Mucosa of gallbladder (tissue), 1 donor: ENCODE measurements at regions not wholly inside any gene's neighbourhood (a gene's known extent, or its start where the extent isn't known, plus 50 kb on each side); places are given as distances from the start of the nearest gene placed in this dataset.

Source experiments
- DNase-seq: peaks from one replicate; pipeline ENCODE4 v3.0.0-alpha.2; 2020; ENCODE audit warnings: low spot score
- donor health status: DM: no; HTN: no; CAD: no.

DNA sequence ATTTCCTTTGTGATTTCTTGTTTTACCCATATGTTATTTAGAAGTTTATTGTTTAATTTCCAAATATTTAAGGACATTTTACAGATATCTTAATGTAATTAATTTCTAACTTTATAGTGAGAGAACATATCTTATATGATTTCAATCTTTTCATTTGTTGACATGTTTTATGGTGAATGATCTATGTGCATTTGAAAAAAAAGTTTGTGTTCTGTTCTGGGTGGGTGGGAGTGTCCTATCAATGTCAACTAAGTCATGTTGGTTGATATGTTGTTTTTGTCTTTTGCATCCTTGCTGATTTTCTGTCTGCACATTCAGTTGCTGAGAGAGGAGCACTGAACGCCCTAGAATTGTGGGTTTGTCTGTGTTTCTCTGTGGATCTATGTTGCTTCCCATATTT, 50.3 kb upstream of the CBFA2T3 start:
- no peak for DNase-seq

DNA sequence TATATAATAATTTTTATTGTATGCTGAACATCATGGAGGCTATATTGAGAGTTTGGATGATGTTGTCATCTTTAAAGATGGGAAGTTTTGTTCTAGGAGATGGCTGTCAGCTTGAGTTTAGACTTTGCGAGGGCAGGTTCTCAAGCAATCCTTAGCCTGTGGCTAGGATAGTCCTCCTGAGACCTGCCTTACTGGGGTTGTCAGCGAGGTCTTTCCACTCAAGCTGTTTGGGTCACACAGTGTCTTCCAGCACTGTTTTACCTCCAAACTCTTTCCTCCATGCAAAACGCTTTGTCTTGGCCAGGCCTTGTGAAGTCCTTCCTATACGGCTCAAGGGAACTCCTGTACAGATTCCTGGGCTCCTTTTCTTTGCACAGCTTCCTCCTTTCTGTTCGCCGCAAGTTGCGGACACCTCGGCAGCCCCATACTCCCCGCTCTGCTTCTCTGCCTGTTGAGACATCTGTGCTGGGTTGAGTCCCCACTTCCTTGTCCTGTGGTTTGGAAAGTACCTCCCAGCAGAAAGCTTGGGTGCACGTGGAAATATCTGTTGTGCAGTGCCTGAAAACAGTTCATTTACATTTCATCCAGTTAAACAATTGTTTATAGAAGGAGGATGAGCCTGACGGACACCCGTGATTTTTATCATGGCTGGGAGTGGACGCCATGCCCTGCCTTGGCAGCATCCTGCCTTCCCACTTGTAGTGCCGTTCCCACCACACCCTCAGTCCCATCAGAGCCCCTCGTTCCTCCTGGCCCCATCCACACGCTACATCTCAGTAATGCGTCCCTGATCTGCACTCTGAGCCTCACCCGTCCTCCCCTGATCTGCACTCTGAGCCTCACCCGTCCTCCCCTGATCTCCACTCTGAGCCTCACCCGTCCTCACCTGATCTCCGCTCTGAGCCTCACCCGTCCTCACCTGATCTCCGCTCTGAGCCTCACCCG, 55.0 kb upstream of the CBFA2T3 start:
- DNase-seq = peak; percentile 30

DNA sequence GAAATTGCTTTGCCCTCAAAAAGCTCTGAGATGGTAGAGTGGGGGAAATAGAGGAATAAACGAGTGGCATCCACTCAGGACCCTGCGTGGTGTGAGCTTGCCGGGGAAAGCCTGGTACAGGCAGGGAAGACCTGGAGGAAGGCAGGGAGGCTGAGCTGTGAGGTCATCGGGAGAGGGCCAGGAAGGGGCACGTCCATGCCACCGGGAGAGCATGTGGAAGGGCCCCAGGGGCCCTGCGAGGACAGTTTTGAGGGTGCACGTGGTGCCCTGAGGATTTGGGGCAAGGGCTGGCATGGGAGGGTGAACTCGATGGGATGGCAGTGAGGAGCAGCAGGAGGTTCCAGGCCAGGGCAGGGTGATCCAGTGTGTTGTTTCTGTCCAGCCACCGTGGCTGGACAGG, 56.3 kb upstream of the CBFA2T3 start:
- DNase-seq = no peak

DNA sequence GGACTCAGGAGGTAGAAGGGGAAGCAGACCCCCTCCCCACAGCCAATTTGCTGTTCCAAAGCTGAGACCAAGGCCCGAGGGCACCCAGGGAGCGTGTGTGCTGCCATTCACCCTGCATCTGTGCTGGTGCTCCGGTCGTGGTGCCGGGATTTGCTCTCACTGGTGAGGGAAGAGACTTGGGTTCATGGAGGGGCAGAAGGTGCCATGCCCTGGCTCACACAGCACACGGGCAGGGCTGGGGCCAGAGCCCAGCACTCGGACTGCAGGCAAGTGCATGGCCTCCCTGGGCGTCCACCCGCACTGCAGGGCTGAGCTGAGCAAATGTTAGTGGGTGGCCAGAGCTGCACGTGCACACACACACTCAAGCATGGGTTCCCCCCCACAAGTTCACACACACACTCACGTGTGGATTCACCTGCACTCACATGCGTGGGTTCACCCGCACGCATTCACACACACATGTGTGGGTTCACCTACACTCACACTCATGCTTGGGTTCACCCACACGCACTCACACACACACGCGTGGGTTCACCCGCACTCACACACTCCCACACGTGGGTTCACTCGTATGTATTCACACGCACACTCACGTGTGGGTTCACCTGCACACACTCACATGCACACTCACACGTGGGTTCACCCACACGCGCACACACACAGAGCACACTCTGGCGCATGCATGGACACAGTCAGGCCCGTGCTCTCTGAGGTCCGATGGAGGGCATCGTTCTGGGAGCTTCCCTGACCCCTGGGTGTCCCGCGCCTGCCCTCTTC, 57.0 kb upstream of the CBFA2T3 start:
- no peak for DNase-seq

DNA sequence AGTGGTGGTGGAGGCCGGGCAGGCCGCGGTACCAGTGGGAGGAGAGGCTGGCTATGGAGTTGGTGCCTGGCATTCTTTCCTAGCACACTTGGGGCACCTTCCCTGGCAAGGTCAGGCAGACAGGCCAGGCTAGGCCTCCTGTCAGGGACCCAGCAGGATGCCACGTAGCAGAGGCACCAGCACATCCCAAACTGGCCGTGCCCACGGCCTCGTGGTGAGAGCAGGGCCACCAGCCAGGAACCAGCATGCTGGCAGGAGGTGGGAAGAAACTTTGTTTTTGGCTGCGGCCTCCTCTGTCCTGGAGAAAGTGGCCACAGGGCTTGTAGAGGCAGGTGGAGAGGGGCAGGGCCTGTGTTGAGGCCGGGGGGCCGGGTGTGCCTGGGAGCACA, 57.6 kb upstream of the CBFA2T3 start:
- DNase-seq = no peak

DNA sequence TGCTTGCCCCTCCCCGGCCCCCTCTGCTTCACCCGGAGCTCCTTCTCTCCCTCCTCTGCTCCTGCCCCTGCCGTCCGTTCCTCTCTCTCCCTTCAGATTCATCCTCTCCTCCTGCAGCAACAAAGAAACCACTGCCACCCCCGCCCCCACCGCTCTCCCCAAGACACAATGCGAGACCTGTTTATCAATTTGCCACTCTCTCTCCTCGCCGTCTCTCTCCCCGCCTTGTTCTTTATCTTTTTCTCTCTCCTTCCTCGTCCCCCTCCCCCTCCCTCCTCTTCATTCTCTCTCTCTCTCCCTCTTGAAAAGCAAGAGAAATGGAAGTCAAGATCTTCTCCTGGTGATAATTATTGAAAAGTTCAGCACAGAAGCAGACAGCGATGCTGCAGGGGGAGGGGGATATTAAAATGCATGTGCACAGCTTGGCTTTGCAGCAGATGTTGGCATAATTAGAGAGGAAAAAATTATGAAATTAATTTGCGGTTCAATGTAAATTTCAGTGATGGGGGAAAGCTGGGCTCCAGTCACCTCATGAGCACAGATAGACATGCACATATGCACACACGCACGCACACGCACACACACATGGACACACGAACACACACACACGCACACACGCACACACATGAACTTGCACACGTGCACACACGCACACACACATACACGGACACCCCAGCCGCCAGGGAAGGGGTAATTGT, 58.1 kb upstream of the CBFA2T3 start:
- DNase-seq = no peak

DNA sequence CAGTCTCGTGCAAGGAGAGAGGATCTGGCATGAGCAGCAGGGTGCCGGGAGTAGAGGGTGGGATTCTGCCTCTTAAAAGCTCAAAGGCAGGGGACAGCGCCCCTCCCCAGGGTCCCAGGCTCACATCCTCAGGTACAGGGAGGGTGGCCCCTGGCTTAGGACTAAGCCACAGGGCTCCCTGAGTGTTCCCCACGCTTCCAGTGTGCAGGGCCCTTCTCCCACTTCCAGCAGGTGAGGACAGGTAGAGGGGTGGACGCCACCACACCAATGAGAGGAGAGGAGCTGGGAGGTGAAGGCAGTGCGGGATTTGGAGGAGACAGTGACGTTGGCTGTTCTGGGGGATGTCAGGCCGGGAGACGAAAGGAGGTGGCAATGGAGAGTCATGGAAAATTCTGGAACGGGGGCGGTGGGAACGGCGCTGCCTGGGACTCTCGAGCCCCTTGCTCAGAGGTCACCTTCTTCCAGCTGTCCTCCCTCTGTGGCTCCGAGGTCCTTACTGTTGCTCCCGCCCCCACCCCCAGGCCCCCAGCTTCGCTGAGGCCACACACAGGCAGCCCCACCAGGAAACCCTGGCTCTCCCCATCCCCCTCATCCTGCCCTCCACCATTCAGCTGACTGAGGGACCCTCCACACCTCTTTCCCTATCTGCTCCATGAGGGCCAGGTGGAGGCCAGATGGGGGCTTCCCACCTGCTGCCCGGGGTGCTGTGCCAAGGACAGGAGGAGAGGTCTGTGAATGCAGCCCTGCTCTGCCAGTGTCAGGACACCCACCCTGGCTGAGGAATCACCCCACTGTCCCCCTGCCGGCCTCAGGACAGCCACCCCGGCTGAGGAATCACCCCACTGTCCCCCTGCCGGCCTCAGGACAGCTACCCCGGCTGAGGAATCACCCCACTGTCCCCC, 57.7 kb upstream of the ACSF3 start:
- no peak for DNase-seq

DNA sequence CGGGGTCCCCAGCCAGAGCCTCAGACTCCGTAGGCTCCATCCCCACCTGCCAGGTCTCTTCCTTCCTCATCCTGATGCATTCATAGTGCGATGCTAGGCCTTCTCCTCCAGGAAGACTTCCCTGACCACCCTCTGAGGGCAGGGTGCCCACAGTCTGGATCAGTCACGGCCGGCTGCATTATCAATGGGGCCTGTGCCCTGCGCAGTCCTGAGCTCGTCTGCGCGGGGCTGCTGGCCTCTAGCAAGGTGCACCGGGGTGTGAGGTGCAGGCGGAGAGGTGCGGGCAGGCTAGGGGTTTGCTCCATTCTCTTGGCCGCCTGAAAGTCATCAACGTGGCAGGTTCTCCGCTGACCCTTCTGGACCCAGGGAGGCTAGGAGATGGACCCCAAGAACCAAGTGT, 56.9 kb upstream of the ACSF3 start:
- no peak for DNase-seq

DNA sequence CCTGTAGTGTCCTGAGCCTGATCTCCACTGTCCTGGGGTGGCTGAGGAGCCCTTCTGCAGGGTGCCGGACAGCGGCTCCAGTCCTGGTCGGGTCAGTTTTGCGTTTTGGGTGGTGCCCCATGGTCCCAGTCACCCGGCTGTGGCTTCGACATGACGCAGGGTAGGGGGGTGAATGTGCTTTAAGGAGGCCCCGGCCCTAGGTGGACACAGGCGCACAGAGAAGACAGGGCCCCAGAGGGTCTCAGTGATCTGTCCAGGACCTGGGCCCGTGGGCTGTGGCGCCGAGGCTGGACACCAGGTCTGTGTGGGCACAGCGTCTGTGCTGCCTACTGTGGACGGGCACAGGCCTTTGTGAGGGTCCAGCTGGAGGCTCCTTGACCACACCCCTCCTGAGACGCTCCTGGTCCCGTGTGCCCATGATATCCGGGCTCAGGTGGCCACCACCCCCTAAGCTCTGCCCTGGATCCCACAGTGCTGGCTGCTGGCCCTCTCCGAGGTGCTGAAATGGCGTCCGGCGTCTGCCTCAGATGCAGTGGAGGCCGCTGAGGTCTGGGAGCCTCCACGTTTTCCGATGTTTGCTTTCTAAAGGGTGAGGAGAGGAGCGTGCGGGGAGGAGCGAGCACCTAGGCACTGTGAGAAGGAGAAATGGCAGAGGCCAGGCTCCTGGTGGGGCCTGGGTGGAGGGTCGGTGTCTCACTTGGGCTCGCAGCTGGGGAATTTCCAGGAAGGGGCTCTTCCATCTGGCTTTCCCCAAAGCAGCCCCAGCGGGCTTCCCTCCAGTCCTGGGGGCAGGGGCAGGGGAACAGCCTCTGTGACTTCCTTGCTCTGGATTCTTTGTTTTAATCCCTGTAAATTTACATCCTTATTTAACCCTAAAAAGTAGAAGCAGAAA, 56.1 kb upstream of the ACSF3 start:
- DNase-seq = peak; percentile 37

DNA sequence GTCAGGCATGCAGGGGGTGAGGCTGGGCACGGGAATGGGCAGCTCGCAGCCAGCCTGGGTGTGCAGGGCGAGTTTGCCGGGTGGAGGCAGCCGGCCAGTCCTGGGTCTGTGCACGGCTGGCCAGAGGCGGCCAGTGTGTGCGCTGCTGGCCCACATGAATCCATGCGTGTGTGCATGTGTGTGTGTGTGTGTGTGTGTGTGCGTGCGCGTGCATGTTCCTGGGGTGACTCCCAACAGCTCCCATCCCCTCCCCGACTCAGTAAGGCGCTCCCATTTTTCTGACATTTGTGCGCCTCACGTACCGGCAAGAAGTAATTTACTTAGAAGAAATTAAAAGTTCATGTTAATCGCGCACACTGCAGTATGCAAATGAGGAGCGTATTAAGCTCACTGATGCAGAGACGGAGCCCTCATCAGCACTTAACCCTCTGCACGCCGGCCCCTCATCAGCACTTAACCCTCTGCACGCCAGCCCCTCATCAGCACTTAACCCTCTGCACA, 55.4 kb upstream of the ACSF3 start:
- DNase-seq = no peak

DNA sequence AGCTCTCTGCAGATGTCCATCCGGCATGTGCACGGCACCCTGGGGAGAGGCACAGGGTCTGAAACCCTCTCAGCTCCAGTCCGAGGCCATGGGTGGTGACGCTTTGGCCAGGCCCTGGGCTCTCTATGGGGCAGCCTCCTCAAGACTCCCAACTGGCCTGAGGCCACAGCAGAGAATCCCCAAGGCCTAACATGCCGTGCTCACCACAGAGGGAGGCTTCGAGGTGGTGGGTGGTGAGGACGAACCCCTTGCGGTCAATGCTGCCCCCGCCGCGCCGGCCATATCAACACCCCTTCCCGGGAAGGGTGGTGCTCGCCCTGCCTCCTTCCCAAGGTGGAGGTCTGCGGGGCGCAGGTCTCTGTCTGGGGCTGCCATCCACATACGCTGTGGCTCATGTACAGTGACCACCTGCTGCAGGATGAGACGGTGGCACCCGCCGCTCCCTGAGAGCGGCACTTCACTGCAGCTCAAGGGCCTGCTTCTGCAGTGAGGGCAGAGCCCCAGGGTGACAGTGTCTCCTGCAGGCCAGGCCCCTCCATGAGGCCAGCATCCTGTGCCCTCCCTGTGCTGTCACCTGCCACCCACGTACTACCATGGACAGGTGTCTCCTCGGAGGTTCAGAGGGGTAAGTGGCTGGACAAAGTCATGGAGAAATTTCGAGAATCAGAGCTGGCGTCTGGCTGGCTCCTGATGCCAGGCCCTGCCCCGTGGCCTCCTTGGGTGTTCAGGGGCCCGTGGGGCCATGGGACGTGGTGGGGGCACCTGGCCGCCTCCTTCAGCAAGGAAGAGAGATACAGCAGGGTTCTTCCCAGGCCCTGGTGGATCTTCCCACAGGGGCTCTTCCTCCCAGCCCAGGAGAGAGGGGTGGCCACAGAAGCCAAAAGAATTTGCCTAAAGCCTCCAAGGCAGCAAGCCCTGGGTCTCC, 54.6 kb upstream of the ACSF3 start:
- no peak for DNase-seq

DNA sequence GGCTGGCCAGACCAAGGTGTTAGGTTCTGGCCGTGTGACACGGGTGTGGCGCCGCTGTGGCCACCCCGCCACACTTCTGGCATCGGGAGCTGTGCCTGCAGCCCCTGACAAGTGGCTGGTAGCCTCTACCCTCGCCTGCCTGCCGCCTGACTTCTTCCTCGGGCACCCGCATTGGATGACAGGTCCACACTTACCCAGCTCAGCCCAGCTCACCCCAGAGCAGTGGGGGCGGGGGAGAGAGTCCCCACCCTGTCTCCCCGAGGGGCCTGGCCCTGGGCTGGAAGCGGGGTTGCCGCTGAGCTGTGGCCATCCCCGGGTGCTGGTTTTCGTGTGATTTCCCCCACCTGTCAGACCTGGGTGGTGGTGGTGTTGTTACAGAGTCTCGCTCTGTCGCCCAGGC, 53.9 kb upstream of the ACSF3 start:
- no peak for DNase-seq

DNA sequence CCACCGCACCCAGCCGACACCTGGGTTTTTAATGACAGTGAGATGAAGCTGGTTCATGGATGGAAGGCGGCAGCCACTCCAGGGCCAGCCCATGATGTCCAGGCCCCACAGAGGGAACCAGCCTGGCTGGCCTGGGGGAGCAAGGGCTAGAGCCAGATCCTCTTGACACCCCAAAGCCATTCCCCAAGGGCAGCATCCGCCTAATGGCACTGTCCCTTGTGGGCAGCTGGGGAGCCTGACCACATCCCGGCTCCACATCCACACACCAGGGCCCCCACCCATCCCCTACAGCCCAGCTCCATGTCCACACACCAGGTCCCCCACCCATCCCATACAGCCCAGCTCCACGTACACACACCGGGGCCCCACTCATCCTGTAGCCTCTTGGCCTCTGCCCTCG, 53.3 kb upstream of the ACSF3 start:
- DNase-seq = no peak

DNA sequence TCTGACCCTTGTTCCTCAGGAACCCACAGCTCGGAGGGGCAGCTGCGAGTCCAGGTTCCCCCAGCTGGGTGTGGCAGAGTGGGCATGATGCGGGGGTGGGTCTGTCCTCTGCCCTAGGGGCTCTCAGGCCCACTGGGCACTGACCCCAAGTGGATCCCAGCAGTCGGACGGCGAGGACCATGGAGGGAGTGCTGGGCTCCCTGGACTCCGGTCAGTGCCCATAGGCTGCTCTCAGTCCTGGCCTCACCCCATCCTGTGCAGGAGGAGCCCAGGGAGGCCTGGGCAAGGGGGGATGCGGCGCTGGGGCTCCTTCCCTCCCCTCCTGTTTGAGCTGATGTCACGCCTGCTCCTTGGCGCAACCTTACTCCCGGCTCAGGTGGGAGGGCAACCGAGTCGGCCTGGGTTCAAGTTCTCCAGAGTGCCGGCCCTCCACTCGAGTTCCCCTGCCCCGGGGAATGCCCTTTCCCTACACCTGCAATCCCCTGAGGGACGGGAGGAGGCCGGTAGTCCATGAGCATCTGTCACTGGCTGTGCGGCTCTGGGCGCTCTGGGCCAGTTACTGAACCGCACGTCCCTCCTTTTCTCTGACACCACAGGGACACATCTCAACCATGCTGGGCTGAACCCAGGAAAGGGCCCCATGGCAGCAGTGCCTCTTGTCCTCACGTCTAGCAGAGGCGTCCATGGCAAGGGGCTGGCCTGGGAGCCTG, 52.6 kb upstream of the ACSF3 start:
- DNase-seq = no peak

DNA sequence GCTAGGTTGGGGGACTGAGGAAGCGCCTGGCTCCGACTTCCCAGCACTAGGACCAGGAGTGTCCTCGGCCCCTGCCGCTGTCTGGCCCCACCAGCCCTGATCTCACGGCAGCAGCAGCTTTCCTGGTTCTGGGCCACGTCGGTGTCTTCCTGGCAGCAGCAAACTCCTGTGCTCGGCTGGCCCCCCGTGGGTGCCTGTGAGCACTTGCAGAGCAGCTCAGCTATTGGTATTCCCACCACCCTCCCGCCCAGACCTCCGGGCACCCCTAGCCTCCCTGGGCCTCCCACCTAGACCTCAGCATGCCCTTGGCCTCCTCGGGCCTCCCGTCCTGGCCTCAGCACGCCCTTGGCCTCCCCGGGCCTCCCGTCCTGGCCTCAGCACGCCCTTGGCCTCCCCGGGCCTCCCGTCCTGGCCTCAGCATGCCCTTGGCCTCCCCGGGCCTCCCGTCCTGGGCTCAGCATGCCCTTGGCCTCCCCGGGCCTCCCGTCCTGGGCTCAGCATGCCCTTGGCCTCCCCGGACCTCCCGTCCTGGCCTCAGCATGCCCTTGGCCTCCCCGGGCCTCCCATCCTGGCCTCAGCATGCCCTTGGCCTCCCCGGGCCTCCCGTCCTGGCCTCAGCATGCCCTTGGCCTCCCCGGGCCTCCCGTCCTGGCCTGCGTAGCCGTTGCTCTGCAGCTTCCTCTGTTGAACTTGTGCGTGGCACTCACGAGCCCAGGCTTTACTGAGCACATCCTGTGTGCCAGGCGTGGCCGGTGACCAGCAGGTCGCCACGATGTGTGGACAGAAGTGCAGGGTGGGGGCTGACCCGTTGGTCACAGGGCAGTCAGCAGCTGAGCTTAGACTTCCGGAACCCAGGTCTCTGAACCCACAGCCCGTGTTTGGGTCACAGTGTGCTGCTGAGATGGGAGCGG, 51.8 kb upstream of the ACSF3 start:
- no peak for DNase-seq

DNA sequence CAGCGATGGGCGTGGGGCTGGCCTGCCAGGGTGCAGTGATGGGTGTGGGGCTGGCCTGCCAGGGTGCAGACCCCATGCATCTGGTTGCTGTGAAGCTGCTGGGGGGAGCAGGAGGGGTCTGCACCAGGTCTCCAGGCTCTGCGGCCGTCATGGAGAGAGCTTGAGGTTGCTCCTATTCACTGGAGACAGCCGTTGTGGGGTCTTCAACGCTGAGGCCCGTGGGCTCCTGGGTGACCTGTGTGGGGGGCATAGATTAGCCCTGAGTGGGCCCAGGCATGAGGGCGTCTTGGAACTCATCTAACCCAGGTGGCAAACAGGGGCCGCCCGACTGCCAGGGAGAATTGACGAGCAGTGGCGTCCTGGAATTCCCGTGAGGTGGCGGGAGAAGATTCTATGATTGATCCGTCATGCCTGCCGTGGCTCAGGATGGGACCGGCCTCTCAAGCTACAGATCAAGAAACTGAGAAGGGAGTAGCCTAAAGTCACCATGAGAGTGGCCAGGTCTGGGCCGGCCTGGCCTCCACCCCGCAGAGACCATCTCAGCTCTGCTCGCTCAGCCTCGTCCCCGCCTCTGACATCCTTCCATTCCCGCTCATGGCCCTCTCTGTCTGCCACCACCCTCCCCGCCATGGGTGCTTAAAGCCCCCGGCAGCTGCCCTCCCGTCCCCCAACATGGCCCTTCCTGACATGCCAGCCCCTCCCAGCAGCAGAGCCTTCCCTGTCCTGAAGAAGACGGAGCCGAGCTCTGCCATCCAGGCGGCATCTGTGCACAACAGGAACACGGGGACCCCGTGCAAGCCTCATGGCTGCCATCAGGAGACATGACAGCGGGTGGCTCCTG, 50.7 kb upstream of the ACSF3 start:
- no peak for DNase-seq
